ENCODE measurements at regions not wholly inside any gene's neighbourhood (a gene's known extent, or its start where the extent isn't known, plus 50 kb on each side); places are given as distances from the start of the nearest gene placed in this dataset.
A peak's percentile ranks its signal among the peaks of the same experiment; 100 is the strongest.

- DNase-seq (ENCODE audit: low read depth in 1 of 2, low spot score in 1 of 2), result no peak
- Histone ChIP-seq H3K27ac (no peak overlapping the region), H3K4me1 (ENCODE audit: low read depth) (no peaks in the 10 kb centered on the region), H3K9me3 (ENCODE audit: low read depth) (no peaks in the 10 kb centered on the region), H3K36me3 (no peaks in the 10 kb centered on the region), H3K27me3 (no peaks in the 10 kb centered on the region), H3K4me3 (no peak overlapping the region)
- no peak for TF ChIP-seq CTCF (IDR thresholded peaks at IDR 0.05; ENCODE audit: low read depth, low read length)
Observed at GRCh38 chr10:130666215-130666614, 530.0 kb downstream of the GLRX3 start.

GRCh38 chr10:130686689-130687300 lies 550.6 kb downstream of the GLRX3 start:
- peak in 1 of 2 donors; percentile 57 for DNase-seq (ENCODE audit: low read depth in 1 of 2, low spot score in 1 of 2)
- Histone ChIP-seq H3K27ac (no peak overlapping the region), H3K36me3 (no peaks in the 10 kb centered on the region), H3K4me3 (no peak overlapping the region), H3K9me3 (ENCODE audit: low read depth) (no peaks in the 10 kb centered on the region), H3K27me3 (no peaks in the 10 kb centered on the region), H3K4me1 (ENCODE audit: low read depth) (no peaks in the 10 kb centered on the region)
- TF ChIP-seq CTCF (IDR thresholded peaks at IDR 0.05; ENCODE audit: low read depth, low read length), result no peak

GRCh38 chr10:130687566-130687965 lies 551.4 kb downstream of the GLRX3 start:
- no peaks in the 10 kb centered on the region for H3K9me3 ChIP-seq (ENCODE audit: low read depth)
- H3K27me3 ChIP-seq, result no peaks in the 10 kb centered on the region
- H3K27ac ChIP-seq, result no peak overlapping the region
- H3K4me3 ChIP-seq, result no peak overlapping the region
- DNase-seq (ENCODE audit: low read depth in 1 of 2, low spot score in 1 of 2), result no peak
- H3K36me3 ChIP-seq, result no peaks in the 10 kb centered on the region
- TF ChIP-seq CTCF (IDR thresholded peaks at IDR 0.05; ENCODE audit: low read depth, low read length), result no peak
- no peaks in the 10 kb centered on the region for H3K4me1 ChIP-seq (ENCODE audit: low read depth)

GRCh38 chr10:130689743-130690626 lies 553.8 kb downstream of the GLRX3 start:
- no peak for DNase-seq (ENCODE audit: low read depth in 1 of 2, low spot score in 1 of 2)
- H3K27me3 ChIP-seq, result no peaks in the 10 kb centered on the region
- no peaks in the 10 kb centered on the region for H3K36me3 ChIP-seq
- no peak overlapping the region for H3K27ac ChIP-seq
- no peaks in the 10 kb centered on the region for H3K9me3 ChIP-seq (ENCODE audit: low read depth)
- no peaks in the 10 kb centered on the region for H3K4me1 ChIP-seq (ENCODE audit: low read depth)
- H3K4me3 ChIP-seq, result no peak overlapping the region
- TF ChIP-seq CTCF (IDR thresholded peaks at IDR 0.05; ENCODE audit: low read depth, low read length), result no peak

- Histone ChIP-seq H3K27me3 (no peaks in the 10 kb centered on the region), H3K27ac (no peak overlapping the region), H3K4me3 (no peak overlapping the region), H3K36me3 (no peaks in the 10 kb centered on the region), H3K9me3 (ENCODE audit: low read depth) (no peaks in the 10 kb centered on the region), H3K4me1 (ENCODE audit: low read depth) (no peaks in the 10 kb centered on the region)
- no peak for DNase-seq (ENCODE audit: low read depth in 1 of 2, low spot score in 1 of 2)
- no peak for TF ChIP-seq CTCF (IDR thresholded peaks at IDR 0.05; ENCODE audit: low read depth, low read length)
Observed at GRCh38 chr10:130691776-130692175, 555.6 kb downstream of the GLRX3 start.
